ENCODE measurements at regions not wholly inside any gene's neighbourhood (a gene's known extent, or its start where the extent isn't known, plus 50 kb on each side); places are given as distances from the start of the nearest gene placed in this dataset.

DNA sequence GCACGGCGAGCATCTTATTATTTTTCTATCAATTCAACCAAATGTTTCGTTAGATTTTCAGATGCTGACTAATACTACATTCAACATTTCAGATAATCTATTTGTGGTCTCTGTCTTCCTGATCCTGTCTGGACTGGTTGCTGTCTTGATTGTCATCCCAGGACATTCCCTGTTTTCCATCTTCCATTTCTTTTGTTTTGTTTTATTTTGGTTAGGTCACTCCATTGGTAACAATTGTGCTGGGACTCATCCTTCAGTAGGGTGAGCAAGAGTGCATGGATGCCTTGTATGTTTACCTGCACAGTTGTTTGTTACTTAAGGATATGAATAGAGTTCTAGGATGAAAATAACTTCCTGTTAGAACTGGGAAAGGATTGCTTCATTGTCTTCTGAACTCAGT lies 55.9 kb upstream of the ACYP2 start:
- H3K27ac Mint-ChIP-seq (ENCODE audit: unreplicated experiment) = no peak overlapping the region
- H3K4me3 Mint-ChIP-seq (ENCODE audit: unreplicated experiment) = no peak overlapping the region
- DNase-seq (ENCODE audit: extremely low spot score, unreplicated experiment) = no peak
- peaks cover 10% of the 10 kb centered on the region for H3K36me3 Mint-ChIP-seq (ENCODE audit: unreplicated experiment)
- TF ChIP-seq, protein P1, sequence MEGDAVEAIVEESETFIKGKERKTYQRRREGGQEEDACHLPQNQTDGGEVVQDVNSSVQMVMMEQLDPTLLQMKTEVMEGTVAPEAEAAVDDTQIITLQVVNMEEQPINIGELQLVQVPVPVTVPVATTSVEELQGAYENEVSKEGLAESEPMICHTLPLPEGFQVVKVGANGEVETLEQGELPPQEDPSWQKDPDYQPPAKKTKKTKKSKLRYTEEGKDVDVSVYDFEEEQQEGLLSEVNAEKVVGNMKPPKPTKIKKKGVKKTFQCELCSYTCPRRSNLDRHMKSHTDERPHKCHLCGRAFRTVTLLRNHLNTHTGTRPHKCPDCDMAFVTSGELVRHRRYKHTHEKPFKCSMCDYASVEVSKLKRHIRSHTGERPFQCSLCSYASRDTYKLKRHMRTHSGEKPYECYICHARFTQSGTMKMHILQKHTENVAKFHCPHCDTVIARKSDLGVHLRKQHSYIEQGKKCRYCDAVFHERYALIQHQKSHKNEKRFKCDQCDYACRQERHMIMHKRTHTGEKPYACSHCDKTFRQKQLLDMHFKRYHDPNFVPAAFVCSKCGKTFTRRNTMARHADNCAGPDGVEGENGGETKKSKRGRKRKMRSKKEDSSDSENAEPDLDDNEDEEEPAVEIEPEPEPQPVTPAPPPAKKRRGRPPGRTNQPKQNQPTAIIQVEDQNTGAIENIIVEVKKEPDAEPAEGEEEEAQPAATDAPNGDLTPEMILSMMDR (IDR thresholded peaks at IDR 0.05) = no peak
- peaks cover 14% of the 10 kb centered on the region for H3K4me1 Mint-ChIP-seq (ENCODE audit: unreplicated experiment)
- H3K9me3 Mint-ChIP-seq (ENCODE audit: unreplicated experiment) = peaks cover 8% of the 10 kb centered on the region
- no peaks in the 10 kb centered on the region for H3K27me3 Mint-ChIP-seq (ENCODE audit: unreplicated experiment)

DNA sequence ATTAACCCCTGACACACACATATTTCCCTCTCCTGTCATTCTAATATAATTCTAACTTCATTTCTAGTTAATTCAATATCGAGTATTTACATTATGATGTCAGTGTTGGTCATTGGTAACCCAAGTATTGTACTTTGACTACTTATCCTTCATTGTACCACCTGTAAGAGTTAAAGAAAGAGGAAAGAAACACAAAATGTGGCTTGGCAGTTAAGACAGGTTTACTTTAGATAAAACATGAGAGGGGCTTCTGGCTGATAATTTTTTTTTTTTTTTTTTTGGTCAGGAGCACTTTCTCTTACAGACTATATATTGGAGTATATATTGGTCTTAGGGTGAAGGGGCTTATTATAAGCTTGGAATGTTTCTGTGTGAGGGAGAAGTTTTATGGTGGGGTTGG lies 57.0 kb upstream of the ACYP2 start:
- H3K27me3 Mint-ChIP-seq (ENCODE audit: unreplicated experiment) = no peaks in the 10 kb centered on the region
- H3K9me3 Mint-ChIP-seq (ENCODE audit: unreplicated experiment) = peaks cover 11% of the 10 kb centered on the region
- H3K4me3 Mint-ChIP-seq (ENCODE audit: unreplicated experiment) = no peak overlapping the region
- TF ChIP-seq, protein P1 (IDR thresholded peaks at IDR 0.05) = no peak
- peaks cover 14% of the 10 kb centered on the region for H3K36me3 Mint-ChIP-seq (ENCODE audit: unreplicated experiment)
- no peak for DNase-seq (ENCODE audit: extremely low spot score, unreplicated experiment)
- no peak overlapping the region for H3K27ac Mint-ChIP-seq (ENCODE audit: unreplicated experiment)
- peaks cover 19% of the 10 kb centered on the region for H3K4me1 Mint-ChIP-seq (ENCODE audit: unreplicated experiment)

DNA sequence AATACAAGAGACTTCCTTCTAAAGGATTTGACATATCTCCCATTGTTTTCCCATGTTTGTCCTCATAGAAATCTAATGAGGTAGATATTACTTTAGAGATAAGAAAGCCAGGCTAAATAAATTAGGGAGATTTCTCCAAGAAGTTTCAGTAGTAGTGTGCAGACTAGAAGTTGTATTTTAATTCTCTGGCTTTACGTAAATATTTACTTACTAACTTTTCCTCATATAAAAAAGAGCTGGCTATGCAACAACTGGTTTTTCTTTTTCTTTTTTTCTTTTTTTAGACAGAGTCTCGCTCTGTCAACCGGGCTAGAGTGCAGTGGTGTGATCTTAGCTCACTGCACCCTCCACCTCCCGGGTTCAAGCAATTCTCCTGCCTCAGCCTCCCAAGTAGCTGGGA lies 60.6 kb upstream of the ACYP2 start:
- TF ChIP-seq, protein P1 (IDR thresholded peaks at IDR 0.05) = no peak
- Mint-ChIP-seq H3K27ac (ENCODE audit: unreplicated experiment) (no peak overlapping the region), H3K4me3 (ENCODE audit: unreplicated experiment) (no peak overlapping the region), H3K4me1 (ENCODE audit: unreplicated experiment) (peaks cover 9% of the 10 kb centered on the region), H3K9me3 (ENCODE audit: unreplicated experiment) (peaks cover 13% of the 10 kb centered on the region), H3K27me3 (ENCODE audit: unreplicated experiment) (no peaks in the 10 kb centered on the region), H3K36me3 (ENCODE audit: unreplicated experiment) (peaks cover 22% of the 10 kb centered on the region)
- no peak for DNase-seq (ENCODE audit: extremely low spot score, unreplicated experiment)

DNA sequence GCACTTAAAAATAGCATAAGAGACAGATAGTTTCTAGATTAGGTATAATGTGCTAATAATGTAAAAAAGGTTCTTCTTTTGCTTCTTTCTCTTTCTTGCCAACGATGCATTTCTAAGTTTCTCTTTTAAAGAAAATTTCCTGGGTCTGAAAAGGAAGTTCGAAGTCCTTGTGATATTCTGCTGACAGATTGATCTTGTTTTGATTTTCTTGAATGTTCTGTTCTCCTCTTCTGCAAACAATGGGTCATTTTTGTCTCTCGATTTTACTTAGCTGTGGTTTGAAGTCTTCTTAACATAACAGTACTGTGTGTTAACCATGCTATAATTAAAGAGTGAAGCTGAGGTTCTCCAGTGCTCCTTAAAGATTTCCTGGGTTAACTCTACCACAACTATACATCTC lies 61.1 kb upstream of the ACYP2 start:
- Mint-ChIP-seq H3K4me3 (ENCODE audit: unreplicated experiment) (no peak overlapping the region), H3K9me3 (ENCODE audit: unreplicated experiment) (peaks cover 10% of the 10 kb centered on the region), H3K27me3 (ENCODE audit: unreplicated experiment) (no peaks in the 10 kb centered on the region), H3K4me1 (ENCODE audit: unreplicated experiment) (peaks cover 5% of the 10 kb centered on the region), H3K27ac (ENCODE audit: unreplicated experiment) (no peak overlapping the region), H3K36me3 (ENCODE audit: unreplicated experiment) (peaks cover 19% of the 10 kb centered on the region)
- TF ChIP-seq, protein P1 (IDR thresholded peaks at IDR 0.05) = no peak
- DNase-seq (ENCODE audit: extremely low spot score, unreplicated experiment) = no peak

DNA sequence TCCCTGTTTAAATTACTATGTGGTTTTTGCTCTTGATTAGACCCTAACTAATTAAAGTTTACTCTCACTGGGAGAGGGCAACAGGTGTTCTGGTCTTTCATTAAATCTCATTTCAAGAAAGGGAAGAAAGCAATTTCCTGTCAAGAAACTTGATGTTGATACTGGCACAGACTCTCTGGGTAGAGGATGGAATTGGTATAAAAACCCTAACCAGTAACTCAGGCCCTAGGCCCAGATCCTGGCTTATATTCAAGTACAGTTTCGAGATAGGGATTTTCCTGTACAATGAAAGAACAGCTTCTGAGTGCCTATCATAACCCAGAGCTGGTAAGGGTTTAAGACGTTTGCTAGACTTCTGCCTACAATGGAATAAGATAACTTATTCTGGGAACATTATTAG lies 61.6 kb upstream of the ACYP2 start:
- H3K27me3 Mint-ChIP-seq (ENCODE audit: unreplicated experiment) = no peaks in the 10 kb centered on the region
- H3K36me3 Mint-ChIP-seq (ENCODE audit: unreplicated experiment) = peaks cover 18% of the 10 kb centered on the region

More for the DNA sequence above, 61.6 kb upstream of the ACYP2 start:
- H3K4me3 Mint-ChIP-seq (ENCODE audit: unreplicated experiment) = no peak overlapping the region
- H3K4me1 Mint-ChIP-seq (ENCODE audit: unreplicated experiment) = peaks cover 5% of the 10 kb centered on the region
- H3K9me3 Mint-ChIP-seq (ENCODE audit: unreplicated experiment) = peaks cover 10% of the 10 kb centered on the region
- no peak overlapping the region for H3K27ac Mint-ChIP-seq (ENCODE audit: unreplicated experiment)
- no peak for DNase-seq (ENCODE audit: extremely low spot score, unreplicated experiment)
- TF ChIP-seq, protein P1 (IDR thresholded peaks at IDR 0.05) = no peak

All from osteocyte (in vitro differentiated cells).